T-cell (primary cell): ENCODE measurements at regions not wholly inside any gene's neighbourhood (a gene's known extent, or its start where the extent isn't known, plus 50 kb on each side); places are given as distances from the start of the nearest gene placed in this dataset.

Experiments
- ATAC-seq, 4 experiments: fragments of 200-7000 bp in 3 of 4; fragments of 150-1000 bp in 1 of 4; cut with Tn5 transposase; replicated peaks in 1 of 4; 1 replicate in 3 of 4; 2 replicates in 1 of 4; pipeline ENCODE4 v1.10.0; 2021; ENCODE audit warnings: moderate library complexity in 3 of 4, mild to moderate bottlenecking in 2 of 4, moderate number of reproducible peaks in 1 of 4
- CTCF ChIA-PET, 2 donors: fragments of 300-600 bp; sonication (Branson Sonifier 250); formaldehyde crosslinking; loops; one replicate each; lab custom pipeline; 2022; ENCODE audit warnings: antibody characterized with exemption in 2 of 2; lab: Charles Lee
- POLR2A ChIA-PET, 2 donors: fragments of 300-600 bp; sonication (Branson Sonifier 250); formaldehyde crosslinking; loops; one replicate each; lab custom pipeline; 2022; ENCODE audit warnings: antibody characterized with exemption in 2 of 2; lab: Charles Lee
- DNase-seq, 35 experiments: peaks; one replicate each; pipeline versions ENCODE4 v3.0.0 to v3.0.0-alpha.2; 2013 to 2023
- H3K27ac ChIP-seq: one replicate; pipeline ENCODE4 v1.5.1; 2013; ENCODE audit warnings: low read length
- H3K27me3 ChIP-seq, 2 experiments: replicated peaks in 1 of 2; 1 replicate in 1 of 2; 2 replicates in 1 of 2; pipeline versions ENCODE4 v1.6.1 to v1.7.0; 2013; ENCODE audit warnings: low read length in 1 of 2, mixed read lengths in 1 of 2; ENCODE audit not compliant: control insufficient read depth in 2 of 2, insufficient read depth in 2 of 2; ENCODE audit errors: extremely low read depth in 1 of 2
- H3K36me3 ChIP-seq, 2 donors: 1 replicate in 1 of 2; 2 replicates in 1 of 2; pipeline versions ENCODE4 v1.6.1 to v1.7.0; 2013; ENCODE audit warnings: low read length in 1 of 2; ENCODE audit not compliant: control insufficient read depth in 2 of 2, insufficient read depth in 1 of 2; ENCODE audit errors: extremely low read depth in 1 of 2
- H3K4me1 ChIP-seq, 2 experiments: 1 replicate in 1 of 2; 2 replicates in 1 of 2; pipeline versions ENCODE4 v1.6.1 to v1.7.0; 2013; ENCODE audit warnings: low read length in 2 of 2, mixed read lengths in 1 of 2; ENCODE audit not compliant: insufficient read depth in 2 of 2, control insufficient read depth in 1 of 2; ENCODE audit errors: extremely low read depth in 1 of 2
- H3K4me3 ChIP-seq, 2 donors: 1 replicate in 1 of 2; 2 replicates in 1 of 2; pipeline versions ENCODE4 v1.5.1 to v1.7.0; 2013; ENCODE audit warnings: mild to moderate bottlenecking in 2 of 2, low read length in 1 of 2, moderate library complexity in 1 of 2; ENCODE audit not compliant: control insufficient read depth in 1 of 2; ENCODE audit errors: extremely low read depth in 1 of 2
- H3K9me3 ChIP-seq: 2 replicates; pipeline ENCODE4 v1.7.0; 2013
- H3K27ac Mint-ChIP-seq, 2 donors: one replicate each; pipeline ENCODE4 v1.8.0; 2020 to 2021; ENCODE audit warnings: mild to moderate bottlenecking in 2 of 2, mixed read lengths in 2 of 2
- H3K27me3 Mint-ChIP-seq, 2 donors: one replicate each; pipeline ENCODE4 v1.8.0; 2021 to 2022; ENCODE audit warnings: mixed read lengths in 2 of 2
- H3K36me3 Mint-ChIP-seq: one replicate; pipeline ENCODE4 v1.8.0; 2021; ENCODE audit warnings: mixed read lengths
- H3K4me1 Mint-ChIP-seq, 3 donors: one replicate each; pipeline ENCODE4 v1.8.0; 2020 to 2022; ENCODE audit warnings: mixed read lengths in 3 of 3, mild to moderate bottlenecking in 1 of 3
- H3K4me3 Mint-ChIP-seq, 3 donors: one replicate each; pipeline ENCODE4 v1.8.0; 2020 to 2022; ENCODE audit warnings: mild to moderate bottlenecking in 3 of 3, mixed read lengths in 3 of 3, moderate library complexity in 3 of 3
- H3K9me3 Mint-ChIP-seq, 3 donors: one replicate each; pipeline ENCODE4 v1.8.0; 2020 to 2022; ENCODE audit warnings: mixed read lengths in 3 of 3
- WGBS: methylation state at CpG from one replicate; pipeline ENCODE4 v1.1.5; 2013; ENCODE audit warnings: missing lambda C conversion rate; ENCODE audit not compliant: insufficient coverage; 5-methylcytosine and 5-hydroxymethylcytosine counted together

DNA sequence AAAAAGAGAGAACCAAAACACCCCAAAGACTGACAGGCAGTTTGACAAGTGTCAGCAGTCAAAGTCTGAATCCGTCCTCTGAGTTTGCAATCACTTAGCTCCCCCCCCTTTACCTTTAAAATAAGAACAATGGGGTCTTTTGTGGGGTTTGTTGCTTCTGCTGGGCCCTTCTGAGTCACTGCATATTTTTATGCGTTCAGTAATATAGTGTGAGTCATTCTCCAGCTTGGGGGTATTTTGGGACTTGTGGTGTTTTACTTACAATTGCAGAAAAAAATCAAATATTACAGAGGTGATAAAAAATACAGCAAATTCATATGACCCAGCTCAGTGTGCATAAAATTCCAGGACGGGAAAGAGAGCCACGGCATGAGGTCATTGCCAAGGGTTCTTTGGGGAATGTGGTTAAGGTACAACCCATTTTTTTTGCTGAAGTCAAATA is 120.1 kb downstream of the CYLD start:
- H3K4me1 Mint-ChIP-seq, result no peaks in the 10 kb centered on the region
- DNase-seq (no peak), ATAC-seq (no peak)
- H3K36me3 Mint-ChIP-seq, result no peaks in the 10 kb centered on the region
- H3K27me3 Mint-ChIP-seq, result peaks cover 10 to 12% of the 10 kb centered on the region in 2 donors
- no peak overlapping the region for H3K27ac ChIP-seq
- H3K27me3 ChIP-seq, result peaks cover 0 to 18% of the 10 kb centered on the region in 2 experiments
- H3K4me3 ChIP-seq, result no peak overlapping the region
- H3K4me1 ChIP-seq, result no peaks in the 10 kb centered on the region
- POLR2A ChIA-PET, result no interaction called here
- H3K9me3 ChIP-seq, result no peaks in the 10 kb centered on the region
- WGBS, result no CpG with 5 or more reads among the region's 4 CpGs
- H3K36me3 ChIP-seq, result no peaks in the 10 kb centered on the region
- H3K4me3 Mint-ChIP-seq, result no peak overlapping the region
- no peak overlapping the region for H3K27ac Mint-ChIP-seq
- CTCF ChIA-PET, result interaction anchor here in 1 of 2 donors (0.5 kb wide), 1 partner anchor 1220 kb away, joined by 4 read pairs; no protein-coding TSS in a partner anchor
- H3K9me3 Mint-ChIP-seq, result no peaks in the 10 kb centered on the region

DNA sequence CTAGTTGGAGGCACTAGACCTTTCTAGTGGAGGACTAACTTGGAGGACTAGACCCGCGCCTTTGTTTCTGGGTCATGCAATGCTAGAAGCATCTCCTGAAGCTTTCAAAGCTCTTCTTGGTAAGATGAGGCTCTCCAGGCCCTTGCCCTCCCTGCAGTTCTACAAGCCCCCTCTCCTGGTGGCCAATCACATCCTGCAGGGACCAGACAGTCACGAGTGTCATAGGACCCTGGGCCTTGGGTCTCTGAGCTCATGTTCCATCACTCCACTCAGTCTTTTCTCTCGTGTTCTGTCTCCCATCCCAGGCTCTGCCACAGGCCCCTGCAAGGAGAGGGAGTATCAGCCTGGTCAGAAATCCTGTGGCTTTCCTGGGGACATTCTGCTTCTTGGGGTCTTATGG is 119.6 kb downstream of the CYLD start:
- Mint-ChIP-seq H3K27me3 (peaks cover 10 to 17% of the 10 kb centered on the region in 2 donors), H3K4me1 (no peaks in the 10 kb centered on the region), H3K4me3 (no peak overlapping the region), H3K36me3 (no peaks in the 10 kb centered on the region), H3K9me3 (no peaks in the 10 kb centered on the region), H3K27ac (no peak overlapping the region)
- POLR2A ChIA-PET, result no interaction called here
- Histone ChIP-seq H3K27me3 (peaks cover 0 to 24% of the 10 kb centered on the region in 2 experiments), H3K27ac (no peak overlapping the region), H3K36me3 (no peaks in the 10 kb centered on the region), H3K4me1 (no peaks in the 10 kb centered on the region), H3K4me3 (no peak overlapping the region), H3K9me3 (no peaks in the 10 kb centered on the region)
- WGBS, result 83% methylated on average over 4 of the region's 4 CpGs
- DNase-seq, result no peak
- CTCF ChIA-PET, result interaction anchor here in 1 of 2 donors (0.5 kb wide), 1 partner anchor 1219 kb away, joined by 4 read pairs; no protein-coding TSS in a partner anchor
- ATAC-seq, result no peak

DNA sequence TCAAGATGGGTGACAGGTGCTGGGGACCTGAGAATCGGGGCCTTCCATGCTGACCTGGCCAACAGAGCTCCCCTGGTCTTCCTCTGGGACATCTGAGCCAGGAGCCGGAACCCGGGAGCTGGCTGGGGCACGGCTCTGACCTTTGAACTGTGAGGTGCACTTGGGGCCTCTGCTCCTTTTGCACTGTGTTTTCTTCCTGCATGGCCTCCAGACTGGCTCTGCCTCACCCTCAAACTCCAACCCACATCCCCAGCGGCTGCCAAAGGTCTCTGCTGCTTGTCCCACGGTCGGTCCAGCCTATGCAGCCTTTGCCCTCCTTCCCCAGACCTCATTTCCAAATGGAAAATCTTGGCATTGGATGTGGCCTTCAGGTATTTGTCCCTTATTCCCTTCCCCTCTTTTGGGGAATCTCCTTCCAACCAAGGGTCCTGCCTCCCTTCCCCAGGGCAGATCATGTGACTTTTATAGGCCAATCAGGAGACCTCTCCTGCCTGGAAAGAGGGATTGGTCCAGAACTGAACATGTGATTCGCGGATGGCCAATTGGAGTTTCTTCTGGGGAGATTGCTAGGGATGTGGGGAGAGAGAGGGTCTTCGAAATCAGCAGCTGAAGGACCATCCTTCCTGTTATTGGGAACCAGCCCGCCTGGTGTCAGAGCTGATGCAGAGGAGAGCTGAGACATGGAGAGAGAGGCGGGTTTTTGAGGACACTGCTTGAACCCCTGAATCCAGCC is 117.9 kb downstream of the CYLD start:
- H3K27me3 Mint-ChIP-seq, result peaks cover 15 to 20% of the 10 kb centered on the region in 2 donors
- H3K4me1 Mint-ChIP-seq, result no peaks in the 10 kb centered on the region
- no peaks in the 10 kb centered on the region for H3K9me3 Mint-ChIP-seq
- Histone ChIP-seq H3K27me3 (peaks cover 0 to 24% of the 10 kb centered on the region in 2 experiments), H3K4me3 (no peak overlapping the region), H3K27ac (no peak overlapping the region), H3K9me3 (no peaks in the 10 kb centered on the region), H3K36me3 (no peaks in the 10 kb centered on the region), H3K4me1 (no peaks in the 10 kb centered on the region)
- DNase-seq, result no peak
- no peaks in the 10 kb centered on the region for H3K36me3 Mint-ChIP-seq
- H3K27ac Mint-ChIP-seq, result no peak overlapping the region
- WGBS, result 82% methylated on average over 9 of the region's 12 CpGs
- no peak overlapping the region for H3K4me3 Mint-ChIP-seq
- ChIA-PET POLR2A (no interaction called here), CTCF (no interaction called here)
- no peak for ATAC-seq

DNA sequence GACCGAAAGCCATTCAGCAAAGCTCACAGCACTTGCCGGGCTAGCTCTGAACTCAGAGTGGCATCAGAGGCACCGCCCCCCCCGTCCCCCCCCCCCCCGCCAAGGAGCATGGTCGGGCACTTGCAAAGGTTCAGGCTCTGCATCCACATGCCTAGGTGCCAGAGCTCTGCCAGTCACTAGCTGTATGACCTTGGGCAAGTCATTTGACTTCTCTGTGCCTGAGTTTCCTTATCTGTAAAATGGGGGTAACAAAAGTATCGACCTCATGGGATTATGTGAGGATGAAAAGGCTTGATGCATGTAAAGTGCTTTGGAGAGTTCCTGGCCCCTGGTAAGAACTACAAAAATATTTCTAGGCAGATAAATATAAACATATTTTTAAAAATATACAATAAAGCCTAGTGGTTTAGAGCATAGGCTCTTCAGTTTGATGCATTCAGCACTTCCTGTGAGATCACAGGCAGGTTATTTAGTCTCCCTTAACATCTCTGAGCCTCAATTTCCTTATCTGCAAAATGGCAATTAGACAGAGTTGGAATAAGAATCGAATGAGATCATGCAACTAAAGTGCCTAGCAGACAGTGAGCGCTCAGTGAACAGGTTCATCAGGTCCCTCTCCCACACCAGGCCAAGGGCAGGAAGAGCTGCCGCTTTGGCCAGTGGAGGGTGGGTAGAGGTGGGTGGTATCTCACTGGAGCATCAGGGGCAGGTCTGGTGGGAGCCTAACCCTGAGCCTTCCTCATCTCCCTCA is 117.2 kb downstream of the CYLD start:
- H3K36me3 Mint-ChIP-seq, result no peaks in the 10 kb centered on the region
- POLR2A ChIA-PET, result no interaction called here

DNA sequence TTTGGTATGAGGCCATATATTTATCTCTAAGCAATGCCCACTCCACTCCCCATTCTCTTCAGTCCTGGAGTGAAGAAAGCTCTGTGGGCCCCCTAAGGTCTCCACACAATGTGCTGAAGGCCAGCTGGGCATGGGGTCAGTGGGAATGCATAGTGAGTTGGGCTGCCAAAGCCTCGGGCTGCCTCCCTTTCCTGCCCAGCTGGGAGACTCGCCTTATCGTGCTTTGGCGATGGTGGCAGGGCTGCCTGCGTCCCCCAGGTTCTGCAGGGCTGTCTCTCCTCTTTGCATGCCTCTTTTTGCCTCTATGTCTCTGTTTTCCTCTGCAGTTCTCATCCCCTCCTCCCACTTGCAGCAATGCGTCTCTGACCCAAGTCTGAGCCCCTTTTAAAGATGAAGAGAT is 116.5 kb downstream of the CYLD start:
- WGBS, result 94% methylated on average over 5 of the region's 6 CpGs
- H3K27me3 Mint-ChIP-seq, result peaks cover 23 to 28% of the 10 kb centered on the region in 2 donors
- Histone ChIP-seq H3K9me3 (no peaks in the 10 kb centered on the region), H3K27ac (no peak overlapping the region), H3K4me1 (no peaks in the 10 kb centered on the region), H3K27me3 (peaks cover 0 to 23% of the 10 kb centered on the region in 2 experiments), H3K4me3 (no peak overlapping the region), H3K36me3 (no peaks in the 10 kb centered on the region)
- DNase-seq, result no peak
- ATAC-seq, result no peak
- H3K4me3 Mint-ChIP-seq, result no peak overlapping the region
- H3K4me1 Mint-ChIP-seq, result no peaks in the 10 kb centered on the region
- no peaks in the 10 kb centered on the region for H3K36me3 Mint-ChIP-seq
- H3K9me3 Mint-ChIP-seq, result no peaks in the 10 kb centered on the region
- no peak overlapping the region for H3K27ac Mint-ChIP-seq
- ChIA-PET POLR2A (no interaction called here), CTCF (no interaction called here)

More for the DNA sequence above, 117.2 kb downstream of the CYLD start:
- no peaks in the 10 kb centered on the region for H3K9me3 Mint-ChIP-seq
- no peaks in the 10 kb centered on the region for H3K4me1 Mint-ChIP-seq
- Histone ChIP-seq H3K27me3 (peaks cover 0 to 21% of the 10 kb centered on the region in 2 experiments), H3K4me1 (no peaks in the 10 kb centered on the region), H3K36me3 (no peaks in the 10 kb centered on the region), H3K9me3 (no peaks in the 10 kb centered on the region), H3K4me3 (no peak overlapping the region), H3K27ac (no peak overlapping the region)
- DNase-seq (no peak), ATAC-seq (no peak)
- H3K27ac Mint-ChIP-seq, result no peak overlapping the region
- CTCF ChIA-PET, result no interaction called here
- WGBS, result no CpG with 5 or more reads among the region's 10 CpGs
- H3K4me3 Mint-ChIP-seq, result no peak overlapping the region
- H3K27me3 Mint-ChIP-seq, result peaks cover 20 to 26% of the 10 kb centered on the region in 2 donors

DNA sequence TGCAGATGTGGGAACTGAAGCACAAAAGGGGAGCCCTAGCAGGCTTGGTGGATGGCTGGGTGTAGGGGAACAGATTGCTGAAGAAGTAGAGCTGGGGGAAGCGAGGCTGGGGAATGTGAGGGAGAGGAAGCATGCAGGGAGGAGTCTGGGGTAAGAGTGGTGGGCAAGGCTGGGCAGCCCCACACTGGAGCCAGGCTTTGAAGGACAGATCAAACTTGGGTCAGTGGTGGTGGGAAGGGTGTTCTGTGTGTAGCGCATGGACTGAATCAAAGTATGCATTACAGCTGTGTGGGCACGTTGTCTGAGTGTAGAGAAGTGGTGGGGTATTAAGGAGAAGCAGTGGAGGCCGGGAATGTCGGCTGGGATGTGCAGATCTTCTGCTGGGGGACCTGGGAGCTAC is 116.0 kb downstream of the CYLD start:
- no peak for ATAC-seq

More for the DNA sequence above, 116.0 kb downstream of the CYLD start:
- H3K4me3 Mint-ChIP-seq, result no peak overlapping the region
- Histone ChIP-seq H3K4me1 (no peaks in the 10 kb centered on the region), H3K4me3 (no peak overlapping the region), H3K36me3 (no peaks in the 10 kb centered on the region), H3K9me3 (no peaks in the 10 kb centered on the region), H3K27ac (no peak overlapping the region), H3K27me3 (peaks cover 0 to 23% of the 10 kb centered on the region in 2 experiments)
- H3K36me3 Mint-ChIP-seq, result no peaks in the 10 kb centered on the region
- H3K4me1 Mint-ChIP-seq, result no peaks in the 10 kb centered on the region
- POLR2A ChIA-PET, result no interaction called here
- H3K27me3 Mint-ChIP-seq, result peaks cover 27 to 30% of the 10 kb centered on the region in 2 donors
- no peak for DNase-seq
- WGBS, result 78% methylated on average over 5 of the region's 5 CpGs
- H3K27ac Mint-ChIP-seq, result no peak overlapping the region
- CTCF ChIA-PET, result no interaction called here
- H3K9me3 Mint-ChIP-seq, result no peaks in the 10 kb centered on the region
